GM21786 (cell line): ENCODE measurements at regions not wholly inside any gene's neighbourhood (a gene's known extent, or its start where the extent isn't known, plus 50 kb on each side); places are given as distances from the start of the nearest gene placed in this dataset.

Experiments used
- ATAC-seq: cut with Tn5 transposase; IDR thresholded peaks from one replicate; pipeline ENCODE4 v1.9.1; 2021; ENCODE audit not compliant: unreplicated experiment

DNA sequence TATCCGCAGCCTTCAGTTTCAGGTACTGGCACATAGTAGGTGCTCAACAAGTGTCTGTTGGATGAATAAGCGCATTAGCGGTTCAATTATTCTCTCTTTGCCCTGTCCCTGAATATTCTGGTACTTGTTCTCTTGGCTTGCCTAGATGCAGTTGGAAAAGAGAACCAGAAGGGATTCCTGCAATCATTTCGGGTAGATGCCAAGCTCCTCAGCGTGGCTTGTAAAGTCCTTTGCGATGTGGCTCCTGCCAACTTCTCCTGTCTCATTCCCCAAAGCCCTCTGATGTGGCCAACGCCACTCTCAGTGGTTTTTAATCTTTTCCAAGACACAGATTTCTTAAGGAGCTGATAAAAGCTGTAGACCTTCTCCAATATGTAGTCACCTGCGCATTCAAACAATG, 230.3 kb downstream of the SUDS3 start:
- no peak for ATAC-seq

DNA sequence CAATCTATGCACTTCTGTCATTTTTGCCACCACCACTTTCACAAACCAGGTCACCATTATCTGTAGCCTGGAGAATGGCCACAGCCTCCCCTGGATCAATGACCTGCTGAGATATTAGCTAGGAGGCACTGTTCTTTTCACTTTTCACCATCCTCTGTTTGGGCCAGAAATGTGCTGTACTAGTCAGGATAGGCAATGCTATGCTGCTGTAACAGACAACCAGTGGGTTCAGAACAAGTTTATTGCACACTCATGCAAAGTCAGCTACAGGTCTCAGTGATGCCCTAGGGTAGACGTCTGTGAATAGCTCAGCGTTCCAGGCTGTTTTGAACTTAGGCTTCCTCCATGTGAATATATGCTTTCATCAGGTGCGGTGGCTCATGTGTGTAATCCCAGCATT, 231.5 kb downstream of the SUDS3 start:
- no peak for ATAC-seq

DNA sequence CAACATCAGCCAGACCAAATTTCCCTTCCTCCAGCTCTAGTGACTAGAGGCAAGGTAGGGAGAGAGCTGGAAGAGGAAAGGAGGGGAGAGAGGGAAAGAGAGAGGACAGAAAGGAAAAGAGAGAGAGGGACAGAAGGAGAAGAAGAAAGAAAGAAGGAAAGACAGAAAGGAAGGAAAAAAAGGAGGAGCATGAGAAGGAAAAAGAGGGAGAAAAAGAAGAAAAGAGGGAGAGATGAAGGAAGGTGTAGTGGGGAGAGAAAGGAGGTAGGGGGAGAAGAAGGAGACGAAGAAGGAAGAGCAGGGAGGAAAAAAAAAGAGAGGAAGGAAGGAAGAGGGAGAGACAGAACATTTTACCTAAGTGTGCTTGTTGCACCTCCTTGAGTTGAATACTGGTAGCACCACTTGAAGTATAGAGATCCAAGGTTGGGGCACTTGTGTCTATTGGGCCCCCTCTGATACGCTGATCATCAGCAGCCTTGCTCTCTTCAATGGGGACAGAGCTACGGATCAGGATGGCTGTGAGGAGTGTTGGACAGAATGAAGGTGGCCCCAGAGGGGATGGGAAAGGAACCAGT, 232.5 kb downstream of the SUDS3 start:
- ATAC-seq, result no peak

DNA sequence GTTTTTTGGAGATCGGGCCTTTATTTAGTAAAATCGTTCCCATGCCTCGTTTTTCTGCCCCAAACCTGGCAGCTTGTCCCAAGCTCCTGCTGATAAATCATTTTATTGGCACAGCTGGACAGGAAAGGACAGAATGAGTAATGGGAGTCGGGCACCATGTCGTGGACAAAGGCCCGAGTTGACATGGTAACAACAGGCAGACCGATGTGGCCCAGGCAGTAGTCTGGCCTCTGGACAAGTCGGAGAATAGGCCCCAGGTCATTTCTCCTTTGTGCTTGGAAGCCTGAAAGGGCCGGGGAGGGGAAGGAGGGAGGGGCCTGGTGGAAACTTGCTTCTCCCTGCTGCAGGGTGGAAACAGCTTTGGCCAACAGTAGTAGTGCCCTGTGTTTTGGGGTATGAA, 234.9 kb downstream of the SUDS3 start:
- no peak for ATAC-seq

DNA sequence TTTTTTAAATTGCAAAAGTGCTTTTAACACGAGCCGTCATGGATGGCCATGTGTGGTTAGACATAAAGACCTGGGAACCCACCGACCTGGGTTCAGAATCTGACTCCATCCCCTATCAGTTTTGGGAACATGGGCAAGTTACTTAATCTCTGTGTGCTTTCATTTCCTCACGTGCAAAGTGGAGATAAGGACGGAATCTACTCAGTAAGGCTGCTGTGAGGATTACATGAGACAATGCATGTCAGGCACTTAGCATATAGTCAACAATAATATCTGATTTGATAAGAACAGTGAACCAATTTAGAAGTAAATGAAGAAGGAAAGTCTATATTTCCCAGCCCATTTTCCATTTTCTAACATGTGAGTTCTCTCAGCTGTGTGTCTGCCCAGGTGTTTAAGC, 235.4 kb downstream of the SUDS3 start:
- no peak for ATAC-seq

DNA sequence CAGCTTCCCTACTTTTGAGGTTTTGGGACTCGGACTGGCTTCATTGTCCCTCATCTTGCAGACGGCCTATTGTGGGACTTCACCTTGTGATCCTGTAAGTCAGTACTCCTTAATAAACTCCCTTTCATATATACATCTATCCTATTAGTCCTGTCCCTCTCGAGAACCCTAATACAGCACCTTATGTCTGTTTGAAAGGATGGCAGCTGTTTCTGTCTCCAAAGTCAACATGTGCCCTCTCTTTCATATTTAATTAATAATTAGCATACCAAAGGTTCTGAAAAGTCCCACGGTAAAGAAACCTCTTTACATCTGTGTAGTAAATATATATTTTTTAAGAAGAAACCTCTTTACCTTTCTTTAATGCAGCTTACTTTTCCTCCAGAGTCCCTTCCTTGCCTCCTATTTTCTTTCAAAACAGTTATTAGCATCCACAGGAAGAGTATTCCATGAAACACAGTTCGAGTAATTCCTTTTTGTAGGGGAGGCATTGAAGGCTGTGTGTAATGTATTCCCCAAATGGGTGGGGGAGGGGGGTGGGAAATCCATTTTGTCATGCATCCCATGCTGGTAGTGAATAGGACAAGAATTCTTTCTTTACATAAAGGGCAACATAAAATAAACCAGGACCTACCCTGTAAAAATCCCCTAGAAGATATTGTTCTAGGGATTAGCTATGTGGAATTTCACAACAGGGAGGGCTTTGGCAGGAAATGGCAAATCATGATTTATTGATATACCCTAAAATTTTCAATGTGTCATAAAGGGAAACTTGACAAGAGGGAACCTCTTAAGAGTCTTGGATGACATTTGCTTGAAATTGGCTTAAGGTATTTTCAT, 241.5 kb downstream of the SUDS3 start:
- no peak for ATAC-seq

DNA sequence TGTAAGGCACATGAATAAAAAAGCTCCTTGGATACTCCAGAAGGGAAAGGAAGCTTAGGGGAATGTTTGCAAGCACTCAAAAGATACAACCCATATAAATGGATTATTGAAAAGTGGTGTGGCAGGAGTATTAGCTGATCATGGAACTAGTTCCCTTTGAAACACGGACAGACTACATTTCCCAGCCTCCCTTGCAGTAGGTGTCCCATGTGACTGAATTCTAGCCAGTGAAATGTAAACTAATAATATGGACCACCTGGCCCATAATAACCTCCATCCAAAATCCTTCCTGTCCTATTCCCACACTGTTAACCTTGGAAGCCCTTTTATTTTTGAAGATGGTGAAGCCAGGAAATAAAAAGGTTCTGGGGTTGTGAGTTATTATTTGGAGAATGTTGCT, 242.3 kb downstream of the SUDS3 start:
- no peak for ATAC-seq

DNA sequence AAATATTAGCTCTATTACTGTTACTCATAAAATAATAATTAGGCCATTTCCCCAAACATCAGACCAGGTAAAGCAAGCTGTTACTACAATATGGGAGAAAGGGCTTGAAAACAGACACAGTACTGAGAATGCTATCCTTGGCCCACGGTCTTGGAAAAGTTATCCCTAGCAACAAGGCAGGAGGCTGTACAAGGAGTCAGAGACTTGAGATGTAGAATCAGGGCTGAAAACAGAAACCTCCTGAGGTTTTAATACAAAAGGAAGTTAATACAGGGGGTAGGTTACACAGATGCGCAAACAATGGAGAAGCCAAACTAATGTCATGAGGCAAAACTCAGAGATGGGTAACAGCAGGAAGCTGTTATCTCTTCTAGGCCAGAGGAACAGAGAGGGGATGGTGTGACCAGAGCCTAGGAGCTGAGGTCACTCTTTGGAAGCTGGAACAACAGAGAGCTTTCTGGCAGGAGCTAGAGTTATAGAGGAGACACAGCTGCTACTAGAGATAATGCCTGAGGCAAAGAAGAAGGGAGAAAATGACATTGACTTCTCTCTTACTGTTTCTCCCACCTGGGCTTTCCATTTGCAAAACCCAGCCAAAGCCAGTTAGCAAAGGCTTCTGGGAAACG, 248.8 kb downstream of the SUDS3 start:
- ATAC-seq, result no peak

DNA sequence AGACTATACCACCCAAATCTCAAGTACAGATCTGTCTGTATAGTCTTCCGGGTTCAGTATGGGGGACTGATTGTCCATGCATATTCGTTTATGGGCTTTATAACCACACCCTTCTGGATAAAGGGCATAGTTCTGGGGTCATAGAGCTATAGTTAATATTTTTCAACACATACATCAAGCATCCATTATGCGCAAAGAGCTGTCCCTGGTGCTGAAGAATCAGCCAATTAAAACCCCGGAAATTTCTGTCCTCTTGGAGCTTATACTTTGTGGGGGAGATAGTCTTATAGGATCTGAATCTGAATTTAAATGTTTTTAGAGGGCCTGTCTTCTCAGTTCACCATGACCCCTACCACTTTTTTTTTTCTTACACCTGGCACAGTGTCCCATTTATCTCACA, 256.7 kb downstream of the SUDS3 start:
- no peak for ATAC-seq

DNA sequence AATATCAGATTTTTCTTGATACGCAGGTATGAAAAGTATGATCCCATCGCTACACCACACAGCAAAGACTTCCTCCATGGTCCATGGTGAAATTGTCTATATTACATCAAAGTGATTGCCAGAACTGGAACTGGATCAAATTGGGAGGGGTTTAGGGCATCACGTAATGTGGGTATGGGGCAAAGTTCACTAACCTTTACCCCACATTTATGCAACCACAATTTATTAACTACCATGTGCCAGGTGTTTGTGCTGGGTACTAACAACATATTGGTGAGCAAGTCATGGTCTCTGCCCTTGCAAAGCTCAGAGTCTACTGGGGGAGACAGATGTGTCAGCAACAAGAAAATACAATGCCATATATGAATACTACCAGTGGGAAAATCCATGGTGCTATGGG, 258.9 kb downstream of the SUDS3 start:
- no peak for ATAC-seq

DNA sequence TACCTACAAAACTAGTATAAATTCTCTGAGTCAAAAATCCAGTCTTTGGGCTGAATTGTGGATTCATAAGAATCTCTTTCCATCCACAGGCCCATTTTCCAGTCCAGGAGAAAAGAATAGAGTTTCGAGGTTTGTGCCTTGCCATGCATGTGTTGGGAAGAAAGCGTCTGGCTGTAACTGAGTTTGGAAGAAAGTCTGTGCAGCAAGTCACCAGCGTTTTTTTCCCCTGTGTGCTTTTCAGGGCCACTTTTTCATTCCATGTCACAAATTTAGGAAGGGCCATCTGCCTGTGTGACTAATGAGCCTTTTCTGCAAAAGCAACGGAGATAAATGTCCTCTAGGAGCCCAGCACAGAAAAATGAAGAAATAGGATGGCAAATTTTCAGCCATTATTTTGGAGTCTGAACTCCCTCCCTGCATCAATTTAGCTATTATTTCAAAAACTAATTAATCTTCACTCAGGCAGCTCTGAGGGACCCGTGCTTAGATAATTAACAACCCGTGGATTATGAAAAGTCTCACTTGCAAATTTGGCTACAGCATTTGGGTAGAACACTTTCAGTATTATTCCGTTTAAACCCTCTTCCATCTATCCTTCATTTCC, 261.5 kb downstream of the SUDS3 start:
- ATAC-seq, result no peak

DNA sequence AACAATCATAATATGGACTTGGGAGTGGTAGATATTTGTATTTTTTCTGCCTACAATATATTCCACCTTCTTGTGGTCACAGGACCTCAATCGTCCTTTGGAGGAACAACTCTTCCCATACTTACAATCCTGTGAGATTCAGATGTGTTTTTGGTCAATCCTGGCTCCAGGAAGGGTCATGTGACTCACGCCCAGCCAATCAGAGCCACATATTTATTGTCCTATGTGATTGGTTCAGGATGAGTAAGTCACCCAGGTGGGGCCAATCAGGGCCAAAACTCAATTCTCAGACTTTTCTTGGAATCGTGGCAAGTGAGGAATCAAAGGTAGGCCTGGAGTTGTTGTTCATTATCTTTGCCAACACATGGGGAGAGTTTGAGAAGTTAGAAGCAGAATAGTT, 264.9 kb downstream of the SUDS3 start:
- ATAC-seq, result no peak

DNA sequence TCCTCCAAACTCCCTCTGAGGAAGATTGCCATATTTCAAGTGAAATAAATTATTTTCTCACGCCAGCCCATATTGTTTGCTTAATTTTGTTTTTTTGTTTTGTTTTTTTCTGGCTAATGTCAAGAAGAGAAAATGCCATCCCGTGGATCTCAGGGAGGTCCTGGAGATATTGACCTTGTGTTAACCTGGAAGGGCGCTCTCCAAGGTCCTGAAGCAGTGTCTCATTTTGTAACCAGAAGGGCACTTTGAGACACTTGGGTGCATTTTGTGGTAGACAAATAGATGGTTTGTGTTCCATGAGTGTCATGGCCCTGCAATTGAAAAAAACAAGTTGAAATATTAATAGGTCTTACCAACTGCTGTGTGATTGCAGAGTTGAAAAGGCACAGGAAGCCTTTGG, 268.9 kb downstream of the SUDS3 start:
- no peak for ATAC-seq

DNA sequence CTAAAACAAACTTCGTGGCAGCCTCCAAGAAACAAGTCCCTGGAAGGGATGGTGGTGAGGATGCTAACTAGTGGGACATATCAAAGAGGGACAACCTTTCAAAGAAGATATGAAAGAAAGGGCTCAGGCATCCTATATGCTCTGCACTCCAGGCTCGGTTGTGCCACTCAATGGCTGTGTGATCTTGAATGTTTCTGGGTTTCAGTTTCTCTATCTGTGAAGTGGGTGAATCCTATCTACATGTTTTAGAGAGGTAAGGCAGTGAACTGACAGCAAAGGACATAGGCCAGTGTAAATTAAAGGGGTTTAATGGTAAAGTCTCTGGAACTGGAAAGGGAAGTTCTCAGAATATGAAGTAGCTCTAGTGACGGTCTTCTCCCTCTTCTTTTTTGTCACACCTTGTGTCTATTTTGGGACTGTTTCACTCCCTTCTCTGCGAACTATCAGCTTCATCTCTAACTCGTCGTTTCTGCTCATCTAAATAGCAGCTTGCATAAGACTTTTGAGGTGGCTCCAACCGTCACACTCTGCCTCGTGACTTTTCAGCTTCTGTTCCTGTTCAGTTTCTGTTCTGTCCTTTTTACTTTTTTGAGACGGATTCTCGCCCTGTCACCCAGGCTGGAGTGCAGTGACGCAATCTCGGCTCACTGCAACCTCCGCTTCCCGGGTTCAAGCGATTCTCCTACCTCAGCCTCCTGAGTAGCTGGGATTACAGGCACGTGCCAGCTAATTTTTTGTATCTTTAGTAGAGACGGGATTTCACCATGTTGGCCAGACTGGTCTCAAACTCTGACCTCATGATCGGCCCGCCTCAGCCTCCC, 273.6 kb downstream of the SUDS3 start:
- ATAC-seq, result no peak

DNA sequence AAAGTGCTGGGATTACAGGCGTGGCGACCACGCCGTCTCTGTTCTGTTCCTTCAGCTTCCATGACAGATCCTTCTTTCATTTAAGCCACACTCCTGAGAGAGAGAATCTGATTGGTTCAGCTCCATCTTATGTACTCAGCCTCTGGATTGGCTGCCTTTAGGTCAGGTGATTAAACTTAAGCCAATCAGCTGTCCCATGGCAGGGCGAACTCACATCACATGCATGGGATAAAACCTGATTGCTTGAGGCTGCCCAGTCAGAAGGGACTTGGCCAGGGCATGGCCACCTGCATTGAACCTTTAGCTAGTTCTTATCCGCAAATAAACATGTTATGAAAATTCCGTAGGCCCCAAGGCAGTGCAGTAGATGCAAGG, 274.2 kb downstream of the SUDS3 start:
- no peak for ATAC-seq

DNA sequence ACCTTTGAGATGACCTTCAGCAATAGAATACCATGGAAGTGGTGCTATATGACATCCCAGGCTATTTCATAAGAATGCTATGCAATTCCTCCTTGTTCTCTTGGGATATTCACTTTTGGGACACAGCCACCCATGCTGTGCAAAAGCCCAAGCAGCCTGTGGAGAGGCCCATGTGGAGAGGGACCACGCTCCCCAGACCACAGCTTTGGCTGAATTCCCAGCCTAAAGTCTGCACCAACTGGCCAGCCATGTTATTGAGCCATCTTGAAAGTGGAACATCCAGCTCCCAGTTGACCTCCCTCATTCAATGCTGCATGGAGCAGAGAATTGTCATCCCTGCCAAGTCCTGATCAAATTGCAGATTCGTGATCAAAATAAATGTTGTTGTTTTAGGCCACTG, 275.1 kb downstream of the SUDS3 start:
- no peak for ATAC-seq

DNA sequence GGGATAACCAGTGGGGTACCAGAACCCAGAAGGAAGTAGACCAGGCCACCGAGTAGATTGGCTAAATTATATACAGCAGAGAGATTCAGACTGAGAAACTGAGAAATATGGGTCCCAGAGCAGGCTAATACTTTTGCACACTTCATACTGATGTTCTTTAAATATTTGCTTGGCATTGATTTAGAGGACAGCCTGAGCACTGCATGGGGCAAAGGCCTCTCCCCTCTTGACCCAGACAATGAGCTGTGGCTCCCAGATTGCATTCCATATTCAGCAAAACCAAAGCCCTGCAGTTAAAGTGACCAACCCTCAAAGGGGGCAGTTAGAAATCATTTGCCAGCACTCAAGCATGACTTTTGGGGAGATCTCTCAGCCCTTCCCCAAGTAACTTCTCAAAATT, 279.2 kb downstream of the SUDS3 start:
- ATAC-seq, result no peak

DNA sequence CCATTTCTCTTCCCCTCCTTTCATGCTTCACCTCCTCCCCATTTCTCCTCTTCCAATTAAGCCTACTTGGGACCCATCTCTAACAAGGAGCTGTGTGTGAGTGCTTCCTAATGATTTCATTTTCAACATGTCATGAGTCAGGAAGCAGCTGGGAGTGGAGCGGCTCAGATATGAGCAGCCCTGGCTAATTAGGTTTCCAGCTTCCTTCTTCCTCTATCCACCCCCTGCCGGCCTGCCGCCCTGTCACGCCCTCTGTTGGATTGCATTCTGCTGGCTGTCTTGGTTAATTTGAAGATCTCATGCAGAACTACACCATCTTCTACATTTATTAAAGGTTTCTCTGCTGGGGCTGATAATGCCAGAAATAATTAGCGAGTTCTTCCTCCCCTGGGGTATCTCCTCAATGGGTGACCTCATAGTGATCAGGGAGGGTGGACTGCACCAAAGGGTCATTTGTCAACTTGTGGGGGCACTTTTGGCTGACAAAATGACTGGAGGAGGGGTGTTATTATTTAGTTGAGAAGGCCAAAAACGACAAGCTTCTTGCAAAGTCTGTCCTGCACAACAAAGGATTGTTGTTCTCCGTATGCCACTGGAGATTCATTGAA, 300.9 kb upstream of the SRRM4 start:
- no peak for ATAC-seq

DNA sequence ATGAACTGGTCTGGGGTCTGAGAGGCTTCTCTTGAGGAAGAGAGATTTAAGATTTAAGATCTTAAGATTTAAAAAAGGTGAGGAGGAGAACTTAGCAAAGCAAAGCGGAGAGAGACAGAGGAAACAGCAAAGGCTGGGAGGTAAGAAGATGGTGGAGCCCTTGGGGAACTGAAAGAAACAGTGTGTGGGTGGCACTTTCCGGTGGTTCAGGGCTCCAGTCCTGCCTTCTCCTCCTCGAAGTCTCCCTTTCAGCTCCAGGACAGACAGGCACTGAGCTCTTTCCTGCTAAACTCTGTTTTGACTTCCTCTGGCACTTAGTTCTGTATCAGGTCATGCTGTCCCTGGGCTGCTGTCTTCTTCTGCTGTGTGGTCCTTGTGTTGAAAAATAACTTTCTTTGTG, 298.7 kb upstream of the SRRM4 start:
- peak; percentile 47 for ATAC-seq

DNA sequence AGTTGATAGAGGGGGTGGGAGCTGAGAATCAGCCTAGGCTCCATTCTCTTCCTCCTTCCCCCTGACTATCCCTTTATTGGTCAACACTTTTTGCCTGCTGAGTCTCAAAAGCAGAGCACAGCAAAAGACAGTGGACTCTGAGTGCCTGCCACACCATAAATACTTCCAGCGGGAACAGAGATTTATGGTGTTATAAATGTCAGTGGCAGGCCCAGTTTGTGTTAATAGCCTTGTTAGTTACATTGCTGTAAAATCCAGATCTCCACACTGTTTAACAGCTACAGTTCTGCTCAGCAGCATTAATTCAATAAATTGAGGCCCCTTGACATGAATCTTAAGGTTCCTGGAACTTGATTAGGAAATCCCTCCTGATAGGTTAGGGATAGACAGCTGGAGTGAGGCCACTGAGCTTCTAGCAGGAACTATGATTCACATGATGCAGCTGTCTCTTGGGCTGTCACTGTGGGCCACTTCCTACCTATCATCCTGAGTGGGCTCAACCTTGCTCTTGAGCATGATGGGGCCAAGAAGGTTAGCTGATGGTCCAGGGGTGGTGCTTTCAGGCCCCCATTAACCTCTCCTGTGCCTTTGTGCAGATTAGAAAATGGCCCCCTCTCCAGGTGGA, 295.2 kb upstream of the SRRM4 start:
- no peak for ATAC-seq
